ENCODE measurements at regions not wholly inside any gene's neighbourhood (a gene's known extent, or its start where the extent isn't known, plus 50 kb on each side); places are given as distances from the start of the nearest gene placed in this dataset.

- no peak for TF ChIP-seq CTCF (IDR thresholded peaks at IDR 0.05; ENCODE audit: insufficient read depth, low read length)
- no peak for TF ChIP-seq POLR2AphosphoS5 (IDR thresholded peaks at IDR 0.05; ENCODE audit: low read depth)
- TF ChIP-seq REST (IDR thresholded peaks at IDR 0.05; ENCODE audit: insufficient replicate concordance, low read depth) = no peak
- TF ChIP-seq GABPA (IDR thresholded peaks at IDR 0.05; ENCODE audit: low read depth) = no peak
- TF ChIP-seq SPI1 (IDR thresholded peaks at IDR 0.05; ENCODE audit: borderline replicate concordance, low read depth) = no peak
Measured at GRCh38 chr17:55576996-55577586, 65.8 kb upstream of the SMIM36 start.
